GM23338 (cell line): ENCODE measurements at regions not wholly inside any gene's neighbourhood (a gene's known extent, or its start where the extent isn't known, plus 50 kb on each side); places are given as distances from the start of the nearest gene placed in this dataset.

ENCODE experiments used
- ATAC-seq: fragments of 200-7000 bp; cut with Tn5 transposase; 3 replicates; pipeline ENCODE4 v1.9.1; 2020
- DNase-seq: peaks from one replicate; pipeline ENCODE4 v3.0.0-alpha.2; 2015; ENCODE audit warnings: low spot score
- H2AFZ ChIP-seq: fragments of 200-600 bp; sonication (generic); 2 replicates; pipeline ENCODE4 v1.8.0; 2016; ENCODE audit warnings: antibody characterized with exemption, mild to moderate bottlenecking, moderate library complexity
- H3F3A ChIP-seq: fragments of 200-600 bp; sonication (generic); replicated peaks from 2 replicates; pipeline ENCODE4 v1.8.0; 2017; ENCODE audit warnings: antibody characterized with exemption, mixed run types, low read depth
- H3K27ac ChIP-seq: fragments of 200-600 bp; sonication (generic); 2 replicates; pipeline ENCODE4 v1.6.1; 2016; ENCODE audit warnings: low read depth
- H3K27me3 ChIP-seq: fragments of 200-600 bp; sonication (generic); 2 replicates; pipeline ENCODE4 v1.8.0; 2016; ENCODE audit warnings: mild to moderate bottlenecking, mixed run types, moderate library complexity; ENCODE audit not compliant: insufficient read depth
- H3K36me3 ChIP-seq: fragments of 200-600 bp; sonication (generic); 2 replicates; pipeline ENCODE4 v1.8.0; 2016; ENCODE audit warnings: mild to moderate bottlenecking; ENCODE audit not compliant: insufficient read depth
- H3K4me1 ChIP-seq: fragments of 200-600 bp; sonication (generic); 2 replicates; pipeline ENCODE4 v1.8.0; 2016; ENCODE audit warnings: mild to moderate bottlenecking, moderate library complexity; ENCODE audit not compliant: insufficient read depth
- H3K4me2 ChIP-seq: fragments of 200-600 bp; sonication (generic); 2 replicates; pipeline ENCODE4 v1.7.1; 2017; ENCODE audit warnings: mixed run types
- H3K4me3 ChIP-seq: fragments of 200-600 bp; sonication (generic); 2 replicates; pipeline ENCODE4 v1.6.1; 2016; ENCODE audit warnings: mixed run types
- H3K79me2 ChIP-seq: fragments of 200-600 bp; sonication (generic); replicated peaks from 2 replicates; pipeline ENCODE4 v1.8.0; 2017; ENCODE audit warnings: mild to moderate bottlenecking; ENCODE audit not compliant: insufficient read depth
- H3K9me2 ChIP-seq: fragments of 200-600 bp; sonication (generic); 2 replicates; pipeline ENCODE4 v1.8.0; 2017; ENCODE audit not compliant: insufficient read depth
- H4K20me1 ChIP-seq: fragments of 200-600 bp; sonication (generic); replicated peaks from 2 replicates; pipeline ENCODE4 v1.8.0; 2017; ENCODE audit warnings: mild to moderate bottlenecking; ENCODE audit not compliant: insufficient read depth
- H3K27ac Mint-ChIP-seq: 2 replicates; pipeline ENCODE4 v1.8.0; 2020; ENCODE audit warnings: inconsistent platforms, mild to moderate bottlenecking, moderate library complexity, mixed read lengths
- H3K27me3 Mint-ChIP-seq: 3 replicates; pipeline ENCODE4 v1.8.0; 2022; ENCODE audit warnings: low read depth, mild to moderate bottlenecking, moderate library complexity, mixed read lengths, inconsistent platforms; ENCODE audit not compliant: insufficient read depth, poor library complexity
- H3K36me3 Mint-ChIP-seq: 3 replicates; pipeline ENCODE4 v1.8.0; 2021; ENCODE audit warnings: low read depth, mild to moderate bottlenecking, inconsistent platforms, moderate library complexity, mixed read lengths
- H3K4me1 Mint-ChIP-seq: 3 replicates; pipeline ENCODE4 v1.8.0; 2020; ENCODE audit warnings: mild to moderate bottlenecking, inconsistent platforms, mixed read lengths
- H3K4me3 Mint-ChIP-seq: 3 replicates; pipeline ENCODE4 v1.8.0; 2021; ENCODE audit warnings: moderate library complexity, mild to moderate bottlenecking, inconsistent platforms, mixed read lengths
- H3K9me3 Mint-ChIP-seq: 3 replicates; pipeline ENCODE4 v1.8.0; 2020; ENCODE audit warnings: moderate library complexity, mild to moderate bottlenecking, inconsistent platforms, mixed read lengths
- JUNB ChIP-seq: IDR thresholded peaks from one replicate; pipeline ENCODE4 v1.6.1; 2016; ENCODE audit warnings: antibody characterized with exemption; ENCODE audit not compliant: unreplicated experiment
- NANOG ChIP-seq: IDR thresholded peaks from 2 replicates; pipeline ENCODE4 v1.6.1; 2016; ENCODE audit warnings: antibody characterized with exemption, borderline replicate concordance
- POLR2AphosphoS5 ChIP-seq: IDR thresholded peaks from 2 replicates; pipeline ENCODE4 v1.6.1; 2016; ENCODE audit warnings: antibody characterized with exemption, low read depth
- ZNF114 ChIP-seq: fragments of 250-450 bp; sonication (Bioruptor Pico); IDR thresholded peaks from 2 replicates; pipeline ENCODE4 v1.5.0; 2020; ENCODE audit warnings: mild to moderate bottlenecking, moderate library complexity
- ZNF331 ChIP-seq: fragments of 250-450 bp; sonication (Bioruptor Pico); IDR thresholded peaks from 2 replicates; pipeline ENCODE4 v1.5.0; 2020; ENCODE audit warnings: low read depth, mild to moderate bottlenecking, moderate library complexity
- TF ChIP-seq, protein P1 (sequence below): fragments of 250-450 bp; sonication (Bioruptor Pico); IDR thresholded peaks from 2 replicates; pipeline ENCODE4 v1.5.0; 2020; ENCODE audit warnings: mild to moderate bottlenecking, moderate library complexity
- TF ChIP-seq, protein P2 (sequence below), 2 experiments: fragments of 200-600 bp in 1 of 2; sonication (generic) in 1 of 2; conservative IDR thresholded peaks; 2 replicates each; pipeline versions ENCODE4 v1.5.1 to v1.6.1; 2016 to 2017; ENCODE audit warnings: antibody characterized with exemption in 2 of 2, low read depth in 2 of 2, mild to moderate bottlenecking in 2 of 2, moderate library complexity in 1 of 2
- TF ChIP-seq, protein P3 (sequence below): IDR thresholded peaks from one replicate; pipeline ENCODE4 v1.6.1; 2018; ENCODE audit warnings: antibody characterized with exemption; ENCODE audit not compliant: unreplicated experiment

DNA sequence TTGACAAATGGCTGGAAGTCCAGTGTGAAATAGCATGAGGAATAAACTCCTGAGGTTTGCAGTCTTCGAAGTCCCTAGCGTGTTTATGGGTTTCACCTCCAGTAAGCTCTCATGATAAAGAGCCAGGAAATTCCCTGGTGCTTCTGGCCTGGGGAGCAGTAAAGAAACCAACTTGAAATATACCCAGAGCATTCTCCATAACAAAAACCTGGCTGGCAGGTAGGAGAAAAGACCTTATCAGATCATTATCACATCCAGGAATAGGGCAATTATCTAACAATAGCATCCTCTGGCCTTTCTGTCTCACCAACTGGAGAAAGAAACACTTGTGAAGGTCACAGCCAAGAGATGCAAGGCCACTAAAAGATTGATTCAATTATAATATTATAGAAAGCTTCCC is 513.6 kb upstream of the LRRTM4 start (continued):
- TF ChIP-seq, protein P1, sequence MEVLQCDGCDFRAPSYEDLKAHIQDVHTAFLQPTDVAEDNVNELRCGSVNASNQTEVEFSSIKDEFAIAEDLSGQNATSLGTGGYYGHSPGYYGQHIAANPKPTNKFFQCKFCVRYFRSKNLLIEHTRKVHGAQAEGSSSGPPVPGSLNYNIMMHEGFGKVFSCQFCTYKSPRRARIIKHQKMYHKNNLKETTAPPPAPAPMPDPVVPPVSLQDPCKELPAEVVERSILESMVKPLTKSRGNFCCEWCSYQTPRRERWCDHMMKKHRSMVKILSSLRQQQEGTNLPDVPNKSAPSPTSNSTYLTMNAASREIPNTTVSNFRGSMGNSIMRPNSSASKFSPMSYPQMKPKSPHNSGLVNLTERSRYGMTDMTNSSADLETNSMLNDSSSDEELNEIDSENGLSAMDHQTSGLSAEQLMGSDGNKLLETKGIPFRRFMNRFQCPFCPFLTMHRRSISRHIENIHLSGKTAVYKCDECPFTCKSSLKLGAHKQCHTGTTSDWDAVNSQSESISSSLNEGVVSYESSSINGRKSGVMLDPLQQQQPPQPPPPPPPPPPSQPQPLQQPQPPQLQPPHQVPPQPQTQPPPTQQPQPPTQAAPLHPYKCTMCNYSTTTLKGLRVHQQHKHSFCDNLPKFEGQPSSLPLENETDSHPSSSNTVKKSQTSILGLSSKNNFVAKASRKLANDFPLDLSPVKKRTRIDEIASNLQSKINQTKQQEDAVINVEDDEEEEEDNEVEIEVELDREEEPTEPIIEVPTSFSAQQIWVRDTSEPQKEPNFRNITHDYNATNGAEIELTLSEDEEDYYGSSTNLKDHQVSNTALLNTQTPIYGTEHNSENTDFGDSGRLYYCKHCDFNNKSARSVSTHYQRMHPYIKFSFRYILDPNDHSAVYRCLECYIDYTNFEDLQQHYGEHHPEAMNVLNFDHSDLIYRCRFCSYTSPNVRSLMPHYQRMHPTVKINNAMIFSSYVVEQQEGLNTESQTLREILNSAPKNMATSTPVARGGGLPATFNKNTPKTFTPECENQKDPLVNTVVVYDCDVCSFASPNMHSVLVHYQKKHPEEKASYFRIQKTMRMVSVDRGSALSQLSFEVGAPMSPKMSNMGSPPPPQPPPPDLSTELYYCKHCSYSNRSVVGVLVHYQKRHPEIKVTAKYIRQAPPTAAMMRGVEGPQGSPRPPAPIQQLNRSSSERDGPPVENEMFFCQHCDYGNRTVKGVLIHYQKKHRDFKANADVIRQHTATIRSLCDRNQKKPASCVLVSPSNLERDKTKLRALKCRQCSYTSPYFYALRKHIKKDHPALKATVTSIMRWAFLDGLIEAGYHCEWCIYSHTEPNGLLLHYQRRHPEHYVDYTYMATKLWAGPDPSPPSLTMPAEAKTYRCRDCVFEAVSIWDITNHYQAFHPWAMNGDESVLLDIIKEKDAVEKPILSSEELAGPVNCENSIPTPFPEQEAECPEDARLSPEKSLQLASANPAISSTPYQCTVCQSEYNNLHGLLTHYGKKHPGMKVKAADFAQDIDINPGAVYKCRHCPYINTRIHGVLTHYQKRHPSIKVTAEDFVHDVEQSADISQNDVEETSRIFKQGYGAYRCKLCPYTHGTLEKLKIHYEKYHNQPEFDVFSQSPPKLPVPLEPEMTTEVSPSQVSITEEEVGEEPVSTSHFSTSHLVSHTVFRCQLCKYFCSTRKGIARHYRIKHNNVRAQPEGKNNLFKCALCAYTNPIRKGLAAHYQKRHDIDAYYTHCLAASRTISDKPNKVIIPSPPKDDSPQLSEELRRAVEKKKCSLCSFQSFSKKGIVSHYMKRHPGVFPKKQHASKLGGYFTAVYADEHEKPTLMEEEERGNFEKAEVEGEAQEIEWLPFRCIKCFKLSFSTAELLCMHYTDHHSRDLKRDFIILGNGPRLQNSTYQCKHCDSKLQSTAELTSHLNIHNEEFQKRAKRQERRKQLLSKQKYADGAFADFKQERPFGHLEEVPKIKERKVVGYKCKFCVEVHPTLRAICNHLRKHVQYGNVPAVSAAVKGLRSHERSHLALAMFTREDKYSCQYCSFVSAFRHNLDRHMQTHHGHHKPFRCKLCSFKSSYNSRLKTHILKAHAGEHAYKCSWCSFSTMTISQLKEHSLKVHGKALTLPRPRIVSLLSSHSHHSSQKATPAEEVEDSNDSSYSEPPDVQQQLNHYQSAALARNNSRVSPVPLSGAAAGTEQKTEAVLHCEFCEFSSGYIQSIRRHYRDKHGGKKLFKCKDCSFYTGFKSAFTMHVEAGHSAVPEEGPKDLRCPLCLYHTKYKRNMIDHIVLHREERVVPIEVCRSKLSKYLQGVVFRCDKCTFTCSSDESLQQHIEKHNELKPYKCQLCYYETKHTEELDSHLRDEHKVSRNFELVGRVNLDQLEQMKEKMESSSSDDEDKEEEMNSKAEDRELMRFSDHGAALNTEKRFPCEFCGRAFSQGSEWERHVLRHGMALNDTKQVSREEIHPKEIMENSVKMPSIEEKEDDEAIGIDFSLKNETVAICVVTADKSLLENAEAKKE, result peak; percentile 99
- TF ChIP-seq, protein P2, sequence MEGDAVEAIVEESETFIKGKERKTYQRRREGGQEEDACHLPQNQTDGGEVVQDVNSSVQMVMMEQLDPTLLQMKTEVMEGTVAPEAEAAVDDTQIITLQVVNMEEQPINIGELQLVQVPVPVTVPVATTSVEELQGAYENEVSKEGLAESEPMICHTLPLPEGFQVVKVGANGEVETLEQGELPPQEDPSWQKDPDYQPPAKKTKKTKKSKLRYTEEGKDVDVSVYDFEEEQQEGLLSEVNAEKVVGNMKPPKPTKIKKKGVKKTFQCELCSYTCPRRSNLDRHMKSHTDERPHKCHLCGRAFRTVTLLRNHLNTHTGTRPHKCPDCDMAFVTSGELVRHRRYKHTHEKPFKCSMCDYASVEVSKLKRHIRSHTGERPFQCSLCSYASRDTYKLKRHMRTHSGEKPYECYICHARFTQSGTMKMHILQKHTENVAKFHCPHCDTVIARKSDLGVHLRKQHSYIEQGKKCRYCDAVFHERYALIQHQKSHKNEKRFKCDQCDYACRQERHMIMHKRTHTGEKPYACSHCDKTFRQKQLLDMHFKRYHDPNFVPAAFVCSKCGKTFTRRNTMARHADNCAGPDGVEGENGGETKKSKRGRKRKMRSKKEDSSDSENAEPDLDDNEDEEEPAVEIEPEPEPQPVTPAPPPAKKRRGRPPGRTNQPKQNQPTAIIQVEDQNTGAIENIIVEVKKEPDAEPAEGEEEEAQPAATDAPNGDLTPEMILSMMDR (conservative IDR thresholded peaks at IDR 0.05; ENCODE audit: low read depth in 2 of 2), result no peak
- TF ChIP-seq ZNF331 (CRISPR knock-in tag) (no peak), NANOG (peak; percentile 67; the same call in 1 of the 2 replicates)

DNA sequence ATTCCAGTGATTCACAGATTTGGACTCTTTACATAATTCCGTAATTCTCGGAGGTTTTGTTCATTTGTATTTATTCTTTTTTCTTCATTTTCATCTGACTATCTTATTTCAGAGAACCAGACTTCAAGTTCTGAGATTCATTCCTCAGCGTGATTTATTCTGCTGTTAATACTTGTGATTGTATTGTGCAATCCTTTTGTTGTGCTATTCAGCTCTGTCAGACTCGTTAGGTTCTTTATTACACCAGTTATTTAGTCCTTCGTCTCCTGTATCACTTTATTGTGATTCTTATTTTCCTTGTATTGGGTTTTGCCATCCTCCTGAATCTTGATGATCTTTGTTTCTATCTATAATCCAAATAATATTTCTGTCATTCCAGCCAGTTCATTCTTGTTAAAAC is 529.3 kb upstream of the LRRTM4 start:
- ATAC-seq, result no peak
- Histone ChIP-seq H3K27me3 (no peaks in the 10 kb centered on the region), H3F3A (no peaks in the 10 kb centered on the region), H4K20me1 (no peaks in the 10 kb centered on the region), H3K9me2 (no peaks in the 10 kb centered on the region; the same call in 1 of the 2 replicates), H3K79me2 (no peaks in the 10 kb centered on the region), H3K4me3 (no peak overlapping the region), H3K4me1 (no peaks in the 10 kb centered on the region), H3K4me2 (no peak overlapping the region), H2AFZ (no peak overlapping the region), H3K27ac (no peak overlapping the region), H3K36me3 (no peaks in the 10 kb centered on the region; the same call in 1 of the 2 replicates)
- H3K4me3 Mint-ChIP-seq, result no peak overlapping the region
- no peak for DNase-seq
- H3K4me1 Mint-ChIP-seq, result no peaks in the 10 kb centered on the region
- H3K9me3 Mint-ChIP-seq, result peaks cover 58% of the 10 kb centered on the region
- H3K27ac Mint-ChIP-seq, result no peak overlapping the region
- peaks cover 8% of the 10 kb centered on the region for H3K27me3 Mint-ChIP-seq
- peaks cover 66% of the 10 kb centered on the region for H3K36me3 Mint-ChIP-seq
- TF ChIP-seq POLR2AphosphoS5 (no peak), ZNF114 (CRISPR knock-in tag) (no peak), JUNB (no peak), NANOG (no peak)
- TF ChIP-seq, protein P3, sequence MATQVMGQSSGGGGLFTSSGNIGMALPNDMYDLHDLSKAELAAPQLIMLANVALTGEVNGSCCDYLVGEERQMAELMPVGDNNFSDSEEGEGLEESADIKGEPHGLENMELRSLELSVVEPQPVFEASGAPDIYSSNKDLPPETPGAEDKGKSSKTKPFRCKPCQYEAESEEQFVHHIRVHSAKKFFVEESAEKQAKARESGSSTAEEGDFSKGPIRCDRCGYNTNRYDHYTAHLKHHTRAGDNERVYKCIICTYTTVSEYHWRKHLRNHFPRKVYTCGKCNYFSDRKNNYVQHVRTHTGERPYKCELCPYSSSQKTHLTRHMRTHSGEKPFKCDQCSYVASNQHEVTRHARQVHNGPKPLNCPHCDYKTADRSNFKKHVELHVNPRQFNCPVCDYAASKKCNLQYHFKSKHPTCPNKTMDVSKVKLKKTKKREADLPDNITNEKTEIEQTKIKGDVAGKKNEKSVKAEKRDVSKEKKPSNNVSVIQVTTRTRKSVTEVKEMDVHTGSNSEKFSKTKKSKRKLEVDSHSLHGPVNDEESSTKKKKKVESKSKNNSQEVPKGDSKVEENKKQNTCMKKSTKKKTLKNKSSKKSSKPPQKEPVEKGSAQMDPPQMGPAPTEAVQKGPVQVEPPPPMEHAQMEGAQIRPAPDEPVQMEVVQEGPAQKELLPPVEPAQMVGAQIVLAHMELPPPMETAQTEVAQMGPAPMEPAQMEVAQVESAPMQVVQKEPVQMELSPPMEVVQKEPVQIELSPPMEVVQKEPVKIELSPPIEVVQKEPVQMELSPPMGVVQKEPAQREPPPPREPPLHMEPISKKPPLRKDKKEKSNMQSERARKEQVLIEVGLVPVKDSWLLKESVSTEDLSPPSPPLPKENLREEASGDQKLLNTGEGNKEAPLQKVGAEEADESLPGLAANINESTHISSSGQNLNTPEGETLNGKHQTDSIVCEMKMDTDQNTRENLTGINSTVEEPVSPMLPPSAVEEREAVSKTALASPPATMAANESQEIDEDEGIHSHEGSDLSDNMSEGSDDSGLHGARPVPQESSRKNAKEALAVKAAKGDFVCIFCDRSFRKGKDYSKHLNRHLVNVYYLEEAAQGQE, result no peak
